Motor neuron (in vitro differentiated cells): ENCODE measurements at regions not wholly inside any gene's neighbourhood (a gene's known extent, or its start where the extent isn't known, plus 50 kb on each side); places are given as distances from the start of the nearest gene placed in this dataset.
A peak's percentile ranks its signal among the peaks of the same experiment; 100 is the strongest.

ENCODE experiments used
- ATAC-seq, 8 experiments: fragments of 200-7000 bp; cut with Tn5 transposase; replicated peaks in 6 of 8; 2 replicates each; pipeline ENCODE4 v1.8.0; 2021; ENCODE audit warnings: mild to moderate bottlenecking in 8 of 8, moderate library complexity in 8 of 8
- H3K27ac ChIP-seq, 2 donors: fragments of 250-450 bp; sonication (Bioruptor Pico); 2 replicates each; pipeline ENCODE4 v1.9.0; 2021; ENCODE audit warnings: antibody characterized with exemption in 2 of 2, mild to moderate bottlenecking in 2 of 2, moderate library complexity in 1 of 2
- H3K4me1 ChIP-seq, 2 donors: fragments of 250-450 bp; sonication (Bioruptor Pico); replicated peaks in 1 of 2; 2 replicates each; pipeline ENCODE4 v1.6.1; 2021; ENCODE audit warnings: antibody characterized with exemption in 2 of 2, mild to moderate bottlenecking in 2 of 2, moderate library complexity in 1 of 2
- H3K4me3 ChIP-seq, 5 donors: fragments of 250-450 bp; sonication (Bioruptor Pico); 2 replicates each; pipeline ENCODE4 v1.9.0; 2021; ENCODE audit warnings: antibody characterized with exemption in 5 of 5, mild to moderate bottlenecking in 5 of 5, moderate library complexity in 4 of 5
- WGBS, 10 experiments: fragments of 450-650 bp; shearing (Covaris generic); methylation state at CpG; one replicate each; pipeline ENCODE4 v1.0.0; 2022; 5-methylcytosine and 5-hydroxymethylcytosine counted together
- in situ Hi-C, 9 experiments: fragments of 400-800 bp; cut with MboI; loops; one replicate each; pipeline ENCODE4 v1.15.0; 2021; ENCODE audit warnings: low sequenced_read_pairs in 9 of 9, low pct_unique_long_range_greater_than_20kb in 2 of 9; ENCODE audit not compliant: unreplicated experiment in 9 of 9

GRCh38 chr14:99347561-99347960 lies 75.6 kb upstream of the BCL11B start:
- in situ Hi-C loops, result no loop called here
- Histone ChIP-seq H3K4me3 (no peak overlapping the region), H3K4me1 (peaks cover 5 to 11% of the 10 kb centered on the region in 2 donors), H3K27ac (no peak overlapping the region)
- whole genome bisulfite sequencing, 10 experiments, result 42 to 100% (median 90%) methylated on average over 1 to 6 of the region's 9 CpGs; no CpG with 5 or more reads in 3 of the 10 experiments
- peak in 1 of 8 experiments; percentile 31 for ATAC-seq

DNA sequence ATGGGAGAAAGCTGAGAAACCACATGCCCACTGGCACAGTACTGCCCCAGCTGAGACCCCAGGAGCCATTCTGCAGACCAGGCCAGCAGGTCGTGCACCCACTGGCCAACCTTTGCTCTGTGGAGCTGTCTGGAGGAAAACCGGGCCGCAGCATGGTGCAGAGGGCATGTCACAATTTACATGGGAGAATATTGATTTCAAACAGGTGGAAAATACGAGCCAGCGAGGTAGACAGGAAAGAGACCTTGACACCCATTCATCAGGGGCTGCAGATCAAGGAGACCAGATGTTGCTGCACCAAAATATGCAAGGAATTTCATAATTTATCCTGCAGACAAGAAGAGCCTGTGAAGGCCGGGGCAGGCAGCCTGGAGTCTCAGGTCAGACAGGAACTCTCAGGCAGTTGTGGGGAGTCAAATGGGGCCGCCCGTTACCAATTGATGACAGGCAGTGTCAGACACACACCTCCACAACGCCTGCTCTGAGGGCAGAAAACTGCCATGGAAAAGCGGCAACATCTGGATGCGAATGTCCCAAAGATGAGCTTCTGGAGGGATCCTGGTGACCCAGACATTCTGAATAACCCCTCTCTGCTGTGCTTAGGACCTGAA lies 74.6 kb upstream of the BCL11B start:
- no peak overlapping the region for H3K4me3 ChIP-seq
- no peak overlapping the region for H3K27ac ChIP-seq
- peak in 1 of 8 experiments; percentile 49 for ATAC-seq
- 30 to 100% (median 80%) methylated on average over 1 to 9 of the region's 11 CpGs; no CpG with 5 or more reads in 1 of the 10 experiments for WGBS, 10 experiments
- in situ Hi-C loops, result no loop called here
- peaks cover 5 to 11% of the 10 kb centered on the region in 2 donors for H3K4me1 ChIP-seq

GRCh38 chr14:99345472-99345871 lies 73.5 kb upstream of the BCL11B start:
- WGBS, 10 experiments, result 20 to 100% (median 66%) methylated on average over 1 to 3 of the region's 7 CpGs; no CpG with 5 or more reads in 4 of the 10 experiments
- peak in 1 of 8 experiments; percentile 56 for ATAC-seq
- Histone ChIP-seq H3K4me1 (peaks cover 5 to 11% of the 10 kb centered on the region in 2 donors), H3K4me3 (no peak overlapping the region), H3K27ac (no peak overlapping the region)
- in situ Hi-C loops, result no loop called here

GRCh38 chr14:99344051-99344758 lies 72.2 kb upstream of the BCL11B start:
- H3K4me3 ChIP-seq, result no peak overlapping the region
- peak in 3 of 8 experiments; percentile 25 to 72 (median 64) for ATAC-seq
- 48 to 100% (median 79%) methylated on average over 1 to 12 of the region's 20 CpGs; no CpG with 5 or more reads in 1 of the 10 experiments for WGBS, 10 experiments
- in situ Hi-C loops, result no loop called here
- peaks cover 2 to 8% of the 10 kb centered on the region in 2 donors for H3K4me1 ChIP-seq
- no peak overlapping the region for H3K27ac ChIP-seq

GRCh38 chr14:99342906-99343305 lies 70.9 kb upstream of the BCL11B start:
- in situ Hi-C loops, result no loop called here
- no peak for ATAC-seq
- H3K4me1 ChIP-seq, result peaks cover 0 to 7% of the 10 kb centered on the region in 2 donors
- H3K4me3 ChIP-seq, result no peak overlapping the region
- no peak overlapping the region for H3K27ac ChIP-seq
- WGBS, 10 experiments, result 18 to 92% (median 60%) methylated on average over 1 to 5 of the region's 7 CpGs; no CpG with 5 or more reads in 3 of the 10 experiments

DNA sequence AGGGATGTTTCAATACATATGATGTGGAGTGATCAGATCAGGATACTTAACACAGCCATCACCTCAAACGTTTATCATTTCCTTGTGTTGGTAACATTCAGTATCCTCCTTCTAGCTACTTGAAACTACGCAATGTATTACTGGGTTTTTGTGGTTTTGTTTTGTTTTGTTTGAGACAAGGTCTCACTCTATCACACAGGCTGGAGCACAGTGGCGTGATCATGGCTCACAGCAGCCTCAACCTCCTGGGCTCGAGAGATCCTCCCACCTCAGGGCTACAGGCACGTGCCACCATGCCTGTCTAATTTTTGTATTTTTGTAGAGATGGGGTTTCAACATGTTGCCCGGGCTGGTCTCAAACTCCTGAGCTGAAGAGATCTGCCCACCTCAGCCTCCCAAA lies 70.2 kb upstream of the BCL11B start:
- Histone ChIP-seq H3K27ac (no peak overlapping the region), H3K4me1 (peaks cover 0 to 7% of the 10 kb centered on the region in 2 donors), H3K4me3 (no peak overlapping the region)
- WGBS, 10 experiments, result 0 to 90% (median 65%) methylated on average over 1 to 5 of the region's 6 CpGs; no CpG with 5 or more reads in 2 of the 10 experiments
- ATAC-seq, result no peak
- in situ Hi-C loops, result no loop called here

DNA sequence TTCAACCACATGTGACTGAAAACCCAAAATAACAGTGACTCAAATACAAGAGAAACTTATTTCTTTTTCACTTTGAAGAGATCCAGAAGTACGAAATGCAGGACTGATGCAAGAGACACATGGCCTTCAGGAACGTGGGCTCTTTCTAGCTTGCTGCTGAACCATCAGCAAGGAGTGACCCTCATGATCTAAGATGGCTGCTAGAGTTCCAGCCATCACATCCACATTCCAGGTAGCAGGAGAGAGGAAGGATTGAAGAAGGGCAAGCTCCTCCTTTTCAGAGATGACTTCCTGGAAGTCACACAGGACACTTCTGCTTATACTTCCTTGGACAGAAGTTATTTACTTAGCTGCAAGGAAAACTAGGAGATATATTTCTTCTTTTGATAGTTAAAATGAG lies 67.6 kb upstream of the BCL11B start:
- in situ Hi-C loops, result no loop called here

GRCh38 chr14:99338313-99338712 lies 66.3 kb upstream of the BCL11B start:
- 31 to 96% (median 78%) methylated on average over 3 to 5 of the region's 5 CpGs; no CpG with 5 or more reads in 3 of the 10 experiments for WGBS, 10 experiments
- ATAC-seq, result no peak
- Histone ChIP-seq H3K4me1 (no peaks in the 10 kb centered on the region), H3K27ac (no peak overlapping the region), H3K4me3 (no peak overlapping the region)
- in situ Hi-C loops, result no loop called here

More for the DNA sequence above, 67.6 kb upstream of the BCL11B start:
- WGBS, 10 experiments, result 0 to 100% (median 67%) methylated on average over 1 to 2 of the region's 2 CpGs; no CpG with 5 or more reads in 2 of the 10 experiments
- H3K4me3 ChIP-seq, result no peak overlapping the region
- H3K4me1 ChIP-seq, result peaks cover 0 to 5% of the 10 kb centered on the region in 2 donors
- ATAC-seq, result no peak
- H3K27ac ChIP-seq, result no peak overlapping the region

- H3K27ac ChIP-seq, result no peak overlapping the region
- ATAC-seq, result no peak
- no peaks in the 10 kb centered on the region for H3K4me1 ChIP-seq
- in situ Hi-C loops, result no loop called here
- no peak overlapping the region for H3K4me3 ChIP-seq
- WGBS, 10 experiments, result 20 to 100% (median 86%) methylated on average over 1 to 10 of the region's 21 CpGs; no CpG with 5 or more reads in 2 of the 10 experiments
Measured at GRCh38 chr14:99333841-99334635, 62.0 kb upstream of the BCL11B start.

DNA sequence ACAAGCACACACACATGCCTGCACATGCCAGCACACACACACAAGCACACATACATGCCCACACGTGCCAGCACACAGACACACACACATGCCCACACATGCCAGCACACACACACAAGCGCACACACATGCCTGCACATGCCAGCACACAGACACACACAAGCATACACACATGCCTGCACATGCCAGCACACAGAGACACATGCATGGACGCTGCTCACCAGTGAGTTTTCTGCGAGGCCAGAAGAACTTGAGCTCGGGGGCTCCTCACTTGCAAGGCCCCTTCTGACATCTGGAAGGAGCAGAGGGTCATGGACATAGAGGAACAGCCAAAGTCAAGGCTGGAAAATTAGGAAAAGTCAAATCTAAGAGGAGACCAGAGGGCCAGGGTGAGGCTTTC lies 61.2 kb upstream of the BCL11B start:
- ATAC-seq, result no peak
- 40 to 100% (median 70%) methylated on average over 1 to 2 of the region's 5 CpGs; no CpG with 5 or more reads in 5 of the 10 experiments for WGBS, 10 experiments

DNA sequence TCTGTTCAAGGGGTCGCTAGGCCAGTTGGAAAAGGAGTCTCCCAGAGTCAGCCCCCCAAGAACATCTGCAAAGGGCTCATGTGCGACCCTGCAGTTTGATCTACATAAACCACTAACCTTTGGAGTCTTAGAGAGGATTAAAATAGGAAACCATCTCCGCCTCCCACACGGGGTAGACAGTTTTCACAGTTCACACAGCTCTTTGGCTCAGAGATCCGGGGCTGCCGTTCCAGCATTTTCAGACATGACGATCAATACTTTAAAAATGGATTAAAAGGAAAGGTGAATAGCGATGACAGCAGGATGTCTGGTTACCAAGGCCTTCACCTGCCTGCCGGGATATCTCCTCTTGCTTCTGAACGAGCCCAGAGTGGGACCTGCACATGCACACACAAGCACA lies 59.8 kb upstream of the BCL11B start:
- Histone ChIP-seq H3K4me3 (no peak overlapping the region), H3K27ac (no peak overlapping the region), H3K4me1 (no peaks in the 10 kb centered on the region)
- 0 to 87% (median 48%) methylated on average over 1 to 7 of the region's 10 CpGs; no CpG with 5 or more reads in 3 of the 10 experiments for WGBS, 10 experiments
- in situ Hi-C loops, result no loop called here
- ATAC-seq, result no peak

More for the DNA sequence above, 61.2 kb upstream of the BCL11B start:
- H3K27ac ChIP-seq, result no peak overlapping the region
- no peaks in the 10 kb centered on the region for H3K4me1 ChIP-seq
- no peak overlapping the region for H3K4me3 ChIP-seq
- in situ Hi-C loops, result no loop called here

- no peak overlapping the region for H3K27ac ChIP-seq
- 50 to 100% (median 72%) methylated on average over 2 to 6 of the region's 17 CpGs; no CpG with 5 or more reads in 4 of the 10 experiments for WGBS, 10 experiments
- no peak for ATAC-seq
- no peak overlapping the region for H3K4me3 ChIP-seq
- in situ Hi-C loops, result no loop called here
- H3K4me1 ChIP-seq, result no peaks in the 10 kb centered on the region
Measured at GRCh38 chr14:99330316-99331240, 58.6 kb upstream of the BCL11B start.
